Pancreas (tissue), 10 donors: ENCODE measurements at regions not wholly inside any gene's neighbourhood (a gene's known extent, or its start where the extent isn't known, plus 50 kb on each side); places are given as distances from the start of the nearest gene placed in this dataset.

Source experiments
- ATAC-seq, 4 donors: fragments of 200-7000 bp; cut with Tn5 transposase; one replicate each; pipeline versions ENCODE4 v1.8.0 to v1.9.1; 2020; ENCODE audit warnings: mild to moderate bottlenecking in 4 of 4, moderate library complexity in 4 of 4
- DNase-seq, 6 donors: peaks; one replicate each; pipeline ENCODE4 v3.0.0-alpha.2; 2020
- FAIRE-seq: peaks from 2 replicates; lab custom pipeline; 2012; peaks lifted over from hg19 to GRCh38; lab: Jason Lieb, UNC
- H3K27ac ChIP-seq, 4 donors: fragments of 200-600 bp; sonication (generic); 1 replicate in 3 of 4; 2 replicates in 1 of 4; pipeline versions ENCODE4 v1.5.0 to v1.8.0; 2020
- H3K27me3 ChIP-seq, 4 donors: fragments of 200-600 bp; one replicate each; pipeline ENCODE4 v1.8.0; 2021
- H3K36me3 ChIP-seq, 3 donors: fragments of 200-600 bp; sonication (generic) in 1 of 3; one replicate each; pipeline versions ENCODE4 v1.5.0 to v1.8.0; 2020 to 2021
- H3K4me1 ChIP-seq, 3 donors: fragments of 200-600 bp; one replicate each; pipeline ENCODE4 v1.8.0; 2021
- H3K4me3 ChIP-seq, 4 donors: fragments of 200-600 bp; sonication (generic) in 2 of 4; one replicate each; pipeline versions ENCODE4 v1.5.0 to v1.8.0; 2020 to 2021
- H3K9me3 ChIP-seq, 4 donors: fragments of 200-600 bp; one replicate each; pipeline ENCODE4 v1.8.0; 2021
- CTCF ChIP-seq, 4 donors: fragments of 200-600 bp; sonication (generic) in 3 of 4; IDR thresholded peaks; one replicate each; pipeline versions ENCODE4 v1.5.0 to v1.8.0; 2021; ENCODE audit warnings: antibody characterized with exemption in 4 of 4
- WGBS, 2 donors: extraction: QIAGEN DNeasy Blood & Tissue Kit; methylation state at CpG; one replicate each; pipeline ENCODE4 v1.1.7; 2013; 5-methylcytosine and 5-hydroxymethylcytosine counted together
- intact Hi-C, 3 donors: fragments of 100-400 bp; cut with DNase I; formaldehyde crosslinking; loops; one replicate each; pipeline versions ENCODE4 v1.11.1 to v1.14.2; 2022
- donor health status: healthy with polysubstance abuse.
- donor health status: DM: no; HTN: no; CAD: no; lungs with moderate emphysema.
- donor health status: DM: no; HTN: no; CAD: no.
- donor health status: control.
- donor health status: control.
- donor health status: Bipolar disorder and iron deficiency.
- donor health status: DM: yes; HTN: yes; CAD: no.
- donor health status: DM: no; HTN: no; CAD: no.
- donor health status: DM: no; HTN: no; CAD: no.
- donor health status: DM: yes; HTN: yes; CAD: no.

GRCh38 chr12:93199831-93200236, 177.9 kb upstream of the NUDT4 start:
- 11 to 16% methylated on average over 2 of the region's 2 CpGs for WGBS, 2 donors
- no peaks in the 10 kb centered on the region for H3K9me3 ChIP-seq
- H3K27me3 ChIP-seq = peaks cover 0 to 2% (median 0%) of the 10 kb centered on the region in 4 donors
- ATAC-seq (no peak), DNase-seq (no peak), FAIRE-seq (no peak)
- no peak overlapping the region for H3K27ac ChIP-seq
- no peak overlapping the region for H3K4me3 ChIP-seq
- intact Hi-C loops = no loop called here
- no peaks in the 10 kb centered on the region for H3K36me3 ChIP-seq
- TF ChIP-seq CTCF (IDR thresholded peaks at IDR 0.05) = no peak
- no peaks in the 10 kb centered on the region for H3K4me1 ChIP-seq

GRCh38 chr12:93200291-93200917, 177.3 kb upstream of the NUDT4 start:
- Histone ChIP-seq H3K4me3 (no peak overlapping the region), H3K9me3 (no peaks in the 10 kb centered on the region), H3K4me1 (no peaks in the 10 kb centered on the region), H3K36me3 (no peaks in the 10 kb centered on the region), H3K27me3 (no peaks in the 10 kb centered on the region), H3K27ac (no peak overlapping the region)
- no peak for TF ChIP-seq CTCF (IDR thresholded peaks at IDR 0.05)
- no peak for DNase-seq
- ATAC-seq = peak in 1 of 4 donors; percentile 16
- intact Hi-C loops = no loop called here
- 56 to 63% methylated on average over 7 of the region's 7 CpGs for WGBS, 2 donors
- FAIRE-seq = no peak

- no peaks in the 10 kb centered on the region for H3K27me3 ChIP-seq
- no peaks in the 10 kb centered on the region for H3K36me3 ChIP-seq
- H3K27ac ChIP-seq = no peak overlapping the region
- no peak overlapping the region for H3K4me3 ChIP-seq
- intact Hi-C loops = no loop called here
- H3K4me1 ChIP-seq = no peaks in the 10 kb centered on the region
- ATAC-seq (no peak), FAIRE-seq (no peak), DNase-seq (no peak)
- 87 to 92% methylated on average over 6 of the region's 6 CpGs for WGBS, 2 donors
- H3K9me3 ChIP-seq = no peaks in the 10 kb centered on the region
- no peak for TF ChIP-seq CTCF (IDR thresholded peaks at IDR 0.05)
These were observed 175.7 kb upstream of the NUDT4 start for GRCh38 chr12:93201990-93202389.

- H3K4me3 ChIP-seq = no peak overlapping the region
- FAIRE-seq = no peak
- no peak for TF ChIP-seq CTCF (IDR thresholded peaks at IDR 0.05)
These were observed 175.0 kb upstream of the NUDT4 start for GRCh38 chr12:93202688-93203087.

GRCh38 chr12:93203361-93203760, 174.4 kb upstream of the NUDT4 start:
- H3K36me3 ChIP-seq = no peaks in the 10 kb centered on the region
- intact Hi-C loops = no loop called here
- no peaks in the 10 kb centered on the region for H3K27me3 ChIP-seq
- no peak overlapping the region for H3K4me3 ChIP-seq
- 44 to 49% methylated on average over 2 of the region's 2 CpGs for WGBS, 2 donors
- ATAC-seq = no peak
- DNase-seq = no peak
- H3K27ac ChIP-seq = no peak overlapping the region
- H3K9me3 ChIP-seq = no peaks in the 10 kb centered on the region
- FAIRE-seq = no peak
- TF ChIP-seq CTCF (IDR thresholded peaks at IDR 0.05) = no peak
- H3K4me1 ChIP-seq = no peaks in the 10 kb centered on the region

More at GRCh38 chr12:93202688-93203087, 175.0 kb upstream of the NUDT4 start:
- Histone ChIP-seq H3K4me1 (no peaks in the 10 kb centered on the region), H3K36me3 (no peaks in the 10 kb centered on the region), H3K27me3 (no peaks in the 10 kb centered on the region), H3K27ac (no peak overlapping the region), H3K9me3 (no peaks in the 10 kb centered on the region)
- ATAC-seq (no peak), DNase-seq (no peak)
- WGBS, 2 donors = 82 to 87% methylated on average over 2 of the region's 2 CpGs
- intact Hi-C loops = no loop called here
